Erythroblast (primary cell): ENCODE measurements at regions not wholly inside any gene's neighbourhood (a gene's known extent, or its start where the extent isn't known, plus 50 kb on each side); places are given as distances from the start of the nearest gene placed in this dataset.

Experiments used
- GATA1 ChIP-seq: IDR thresholded peaks from 2 replicates; pipeline ENCODE4 v1.6.1; 2011; ENCODE audit warnings: low read depth, mild to moderate bottlenecking, control low read depth, low read length, moderate library complexity
- POLR2A ChIP-seq: IDR thresholded peaks from 2 replicates; pipeline ENCODE4 v1.6.1; 2011; ENCODE audit warnings: mild to moderate bottlenecking, low read length

DNA sequence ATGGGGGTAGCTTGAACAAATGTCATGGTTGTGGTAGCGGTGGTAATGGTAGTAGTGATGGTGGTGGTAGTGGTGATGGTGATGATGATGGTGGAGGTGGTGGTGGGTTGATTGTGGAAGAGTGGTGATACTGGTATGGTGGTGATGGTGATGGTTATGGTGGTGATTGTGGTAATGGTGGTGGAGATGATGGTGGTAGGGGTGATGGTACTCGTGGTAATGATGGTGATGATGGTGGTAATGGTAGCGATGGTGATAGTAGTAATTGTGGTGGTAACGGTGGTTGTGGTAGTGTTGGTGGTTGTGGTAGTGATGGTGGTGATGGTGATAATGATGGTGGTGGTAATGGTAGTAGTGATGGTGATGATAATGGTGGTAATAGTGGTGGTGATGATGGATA, 65.7 kb upstream of the SDK1 start:
- TF ChIP-seq POLR2A, result no peak
- TF ChIP-seq GATA1, result no peak
